RWPE2 (cell line): ENCODE measurements at regions not wholly inside any gene's neighbourhood (a gene's known extent, or its start where the extent isn't known, plus 50 kb on each side); places are given as distances from the start of the nearest gene placed in this dataset.

Experiments used
- ATAC-seq: fragments of 200-7000 bp; cut with Tn5 transposase; 3 replicates; pipeline ENCODE4 v1.9.1; 2021; ENCODE audit warnings: low read depth
- DNase-seq: peaks from one replicate; pipeline ENCODE4 v3.0.0-alpha.2; 2020; ENCODE audit warnings: low spot score
- H3K27ac ChIP-seq: fragments of 450-650 bp; 2 replicates; pipeline ENCODE4 v1.5.1; 2017; ENCODE audit warnings: mild to moderate bottlenecking; ENCODE audit not compliant: poor library complexity, severe bottlenecking
- H3K27me3 ChIP-seq: fragments of 250-450 bp; sonication (Bioruptor Pico); 2 replicates; pipeline ENCODE4 v1.5.1; 2021; ENCODE audit warnings: mild to moderate bottlenecking, moderate library complexity; ENCODE audit not compliant: insufficient read depth, poor library complexity, severe bottlenecking
- H3K36me3 ChIP-seq: fragments of 250-450 bp; sonication (Bioruptor Pico); 2 replicates; pipeline ENCODE4 v1.5.1; 2020; ENCODE audit warnings: low read depth, mild to moderate bottlenecking, moderate library complexity
- H3K4me1 ChIP-seq: fragments of 250-450 bp; sonication (Bioruptor Pico); 2 replicates; pipeline ENCODE4 v1.5.1; 2021; ENCODE audit warnings: mild to moderate bottlenecking, moderate library complexity; ENCODE audit not compliant: insufficient read depth, poor library complexity, severe bottlenecking
- H3K4me3 ChIP-seq: fragments of 250-450 bp; sonication (Bioruptor Pico); 2 replicates; pipeline ENCODE4 v1.5.1; 2021; ENCODE audit warnings: mild to moderate bottlenecking, moderate library complexity; ENCODE audit not compliant: severe bottlenecking
- H3K9me3 ChIP-seq: fragments of 250-450 bp; sonication (Bioruptor Pico); 2 replicates; pipeline ENCODE4 v1.5.1; 2021; ENCODE audit warnings: mild to moderate bottlenecking, moderate library complexity; ENCODE audit not compliant: severe bottlenecking
- CTCF ChIP-seq: fragments of 450-650 bp; IDR thresholded peaks from one replicate; pipeline ENCODE4 v1.5.1; 2017; ENCODE audit warnings: mild to moderate bottlenecking, moderate library complexity; ENCODE audit not compliant: poor library complexity, severe bottlenecking

DNA sequence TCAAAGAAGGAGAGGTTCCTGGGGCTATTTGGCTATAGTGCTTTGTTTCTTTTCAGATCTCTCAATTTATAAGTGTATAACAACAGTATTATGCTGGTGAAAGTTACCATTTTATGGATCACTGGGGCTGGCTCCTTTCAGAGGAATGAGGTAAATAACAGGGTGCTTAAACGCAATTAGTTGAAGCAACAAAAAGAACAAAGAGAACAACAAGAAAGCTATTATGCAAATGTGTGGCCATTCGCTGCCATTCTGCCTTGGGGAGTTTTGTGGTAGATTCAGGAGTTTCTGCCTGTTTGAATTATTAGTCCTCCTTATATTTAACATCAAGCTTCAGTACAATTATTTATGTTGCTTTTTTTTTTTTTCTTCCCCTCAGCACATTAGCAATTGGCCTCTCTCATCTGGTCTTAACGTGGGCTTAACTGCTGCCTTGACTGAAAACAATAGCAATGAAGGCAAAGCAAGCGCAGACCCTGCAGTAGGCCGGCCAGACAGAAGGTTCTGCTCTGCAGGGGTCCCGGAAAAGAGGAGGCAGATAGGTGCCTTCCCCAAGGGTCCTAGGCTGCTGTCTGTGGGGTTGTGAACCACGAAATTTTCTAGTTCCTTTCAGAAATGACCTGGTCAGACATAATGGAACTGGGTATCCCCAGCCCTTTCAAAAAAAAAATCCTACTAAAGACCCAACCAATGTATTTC, 339.9 kb upstream of the PODXL start:
- no peak for ATAC-seq
- Histone ChIP-seq H3K4me3 (no peak overlapping the region), H3K27me3 (no peaks in the 10 kb centered on the region), H3K36me3 (no peaks in the 10 kb centered on the region), H3K9me3 (no peaks in the 10 kb centered on the region), H3K27ac (peak overlapping the region; percentile 88), H3K4me1 (peaks cover 27% of the 10 kb centered on the region)
- no peak for DNase-seq
- TF ChIP-seq CTCF: no peak

- DNase-seq: no peak
- Histone ChIP-seq H3K4me1 (peaks cover 27% of the 10 kb centered on the region), H3K27me3 (no peaks in the 10 kb centered on the region), H3K4me3 (no peak overlapping the region), H3K27ac (peak overlapping the region; percentile 88), H3K9me3 (no peaks in the 10 kb centered on the region), H3K36me3 (no peaks in the 10 kb centered on the region)
- no peak for TF ChIP-seq CTCF
- peak; percentile 93 for ATAC-seq
Measured at GRCh38 chr7:131895541-131896164, 339.2 kb upstream of the PODXL start.

- H3K4me1 ChIP-seq: peaks cover 27% of the 10 kb centered on the region
- no peak for TF ChIP-seq CTCF
- DNase-seq (no peak), ATAC-seq (no peak)
- H3K4me3 ChIP-seq: no peak overlapping the region
- no peaks in the 10 kb centered on the region for H3K27me3 ChIP-seq
- no peaks in the 10 kb centered on the region for H3K9me3 ChIP-seq
- H3K27ac ChIP-seq: peak overlapping the region; percentile 88
- no peaks in the 10 kb centered on the region for H3K36me3 ChIP-seq
Measured at GRCh38 chr7:131893631-131894340, 337.4 kb upstream of the PODXL start.

GRCh38 chr7:131890176-131890575, 333.7 kb upstream of the PODXL start:
- no peak for DNase-seq

More at GRCh38 chr7:131890176-131890575, 333.7 kb upstream of the PODXL start:
- Histone ChIP-seq H3K9me3 (no peaks in the 10 kb centered on the region), H3K27ac (no peak overlapping the region), H3K36me3 (no peaks in the 10 kb centered on the region), H3K27me3 (no peaks in the 10 kb centered on the region), H3K4me3 (no peak overlapping the region), H3K4me1 (peaks cover 6% of the 10 kb centered on the region)
- no peak for ATAC-seq
- TF ChIP-seq CTCF: no peak
